K562 (cell line): ENCODE measurements at regions not wholly inside any gene's neighbourhood (a gene's known extent, or its start where the extent isn't known, plus 50 kb on each side); places are given as distances from the start of the nearest gene placed in this dataset.

ENCODE experiments used
- COPS2 ChIP-seq: fragments of 450-650 bp; conservative IDR thresholded peaks from 2 replicates; pipeline ENCODE4 v1.6.1; 2016; ENCODE audit warnings: mild to moderate bottlenecking, moderate library complexity
- CREB1 ChIP-seq, 2 experiments: sonication (generic) in 1 of 2; formaldehyde crosslinking in 1 of 2; IDR thresholded peaks; 2 replicates each; pipeline versions ENCODE4 v1.6.1 to v1.8.0; 2012 to 2022; ENCODE audit warnings: inconsistent platforms in 1 of 2, mild to moderate bottlenecking in 1 of 2, missing genetic modification reagents in 1 of 2, moderate library complexity in 1 of 2
- DPF2 ChIP-seq: fragments of 450-650 bp; IDR thresholded peaks from 2 replicates; pipeline ENCODE4 v1.6.1; 2016
- EGR1 ChIP-seq: fragments of 450-650 bp; conservative IDR thresholded peaks from 2 replicates; pipeline ENCODE4 v1.6.1; 2017; ENCODE audit warnings: mild to moderate bottlenecking
- EP300 ChIP-seq: IDR thresholded peaks from 2 replicates; pipeline ENCODE4 v1.6.1; 2012; ENCODE audit warnings: low read length, improper control_type of control experiment
- FIP1L1 ChIP-seq: fragments of 200-400 bp; formaldehyde crosslinking; IDR thresholded peaks from 2 replicates; pipeline ENCODE4 v1.6.1; 2018; ENCODE audit warnings: mild to moderate bottlenecking, low read depth, low read length; ENCODE audit not compliant: poor library complexity, severe bottlenecking
- GATAD2B ChIP-seq: fragments of 450-650 bp; IDR thresholded peaks from 2 replicates; pipeline ENCODE4 v1.6.1; 2017; ENCODE audit warnings: mild to moderate bottlenecking, borderline replicate concordance
- JUN ChIP-seq, 2 experiments: sonication (generic) in 1 of 2; formaldehyde crosslinking in 1 of 2; IDR thresholded peaks; 2 replicates each; pipeline versions ENCODE4 v1.6.1 to v1.8.0; 2012 to 2022; ENCODE audit warnings: borderline replicate concordance in 2 of 2, mild to moderate bottlenecking in 2 of 2, improper control_type of control experiment in 1 of 2, low read depth in 1 of 2, low read length in 1 of 2, missing genetic modification reagents in 1 of 2
- SP1 ChIP-seq: sonication (generic); formaldehyde crosslinking; IDR thresholded peaks from 2 replicates; pipeline ENCODE4 v1.8.1; 2022; ENCODE audit warnings: mild to moderate bottlenecking, missing genetic modification reagents
- ZFP36 ChIP-seq: fragments of 150-350 bp; IDR thresholded peaks from 2 replicates; pipeline ENCODE4 v1.6.1; 2018; ENCODE audit warnings: low read length, low read depth; ENCODE audit not compliant: partially characterized antibody
- TF ChIP-seq, protein P1 (sequence below): IDR thresholded peaks from 3 replicates; pipeline ENCODE4 v1.6.1; 2011; ENCODE audit warnings: borderline replicate concordance, mild to moderate bottlenecking, moderate library complexity; ENCODE audit not compliant: insufficient read length; ENCODE audit errors: extremely low read depth
- TF ChIP-seq, protein P2 (sequence below), 2 experiments: fragments of 450-650 bp in 1 of 2; IDR thresholded peaks; 2 replicates each; pipeline ENCODE4 v1.6.1; 2011 to 2017; ENCODE audit warnings: low read depth in 2 of 2, antibody characterized with exemption in 1 of 2, borderline replicate concordance in 1 of 2, low read length in 1 of 2, mild to moderate bottlenecking in 1 of 2, mixed read lengths in 1 of 2; ENCODE audit not compliant: control insufficient read depth in 1 of 2

DNA sequence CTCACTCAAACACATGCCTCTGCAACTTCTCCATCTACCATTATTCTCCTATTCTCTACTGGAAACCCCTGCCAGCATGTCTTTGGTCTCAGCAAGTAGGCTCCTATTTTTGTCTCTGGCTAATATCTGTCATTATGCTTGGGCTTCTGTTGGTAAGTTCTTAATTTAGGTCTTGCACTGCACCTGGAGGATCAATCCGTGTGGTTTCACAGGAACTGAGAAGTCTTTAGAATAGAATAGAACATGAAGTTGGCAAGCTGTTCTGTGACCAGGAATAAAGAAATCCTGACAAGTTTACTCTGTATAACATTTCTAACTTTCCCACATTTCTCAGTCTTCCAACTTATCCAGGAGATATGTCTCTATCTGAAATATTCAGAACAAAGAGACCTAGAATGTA, 219.5 kb upstream of the GYPC start:
- TF ChIP-seq EGR1 (no peak), SP1 (CRISPR knock-in tag) (no peak), ZFP36 (no peak), FIP1L1 (no peak), COPS2 (no peak), DPF2 (no peak), GATAD2B (no peak), CREB1 (IDR thresholded peaks at IDR 0.05) (no peak), CREB1 (CRISPR knock-in tag; IDR thresholded peaks at IDR 0.05) (no peak), EP300 (no peak), JUN (IDR thresholded peaks at IDR 0.05; ENCODE audit: borderline replicate concordance, low read depth, low read length) (no peak), JUN (CRISPR knock-in tag; IDR thresholded peaks at IDR 0.05; ENCODE audit: borderline replicate concordance) (no peak)
- TF ChIP-seq, protein P1, sequence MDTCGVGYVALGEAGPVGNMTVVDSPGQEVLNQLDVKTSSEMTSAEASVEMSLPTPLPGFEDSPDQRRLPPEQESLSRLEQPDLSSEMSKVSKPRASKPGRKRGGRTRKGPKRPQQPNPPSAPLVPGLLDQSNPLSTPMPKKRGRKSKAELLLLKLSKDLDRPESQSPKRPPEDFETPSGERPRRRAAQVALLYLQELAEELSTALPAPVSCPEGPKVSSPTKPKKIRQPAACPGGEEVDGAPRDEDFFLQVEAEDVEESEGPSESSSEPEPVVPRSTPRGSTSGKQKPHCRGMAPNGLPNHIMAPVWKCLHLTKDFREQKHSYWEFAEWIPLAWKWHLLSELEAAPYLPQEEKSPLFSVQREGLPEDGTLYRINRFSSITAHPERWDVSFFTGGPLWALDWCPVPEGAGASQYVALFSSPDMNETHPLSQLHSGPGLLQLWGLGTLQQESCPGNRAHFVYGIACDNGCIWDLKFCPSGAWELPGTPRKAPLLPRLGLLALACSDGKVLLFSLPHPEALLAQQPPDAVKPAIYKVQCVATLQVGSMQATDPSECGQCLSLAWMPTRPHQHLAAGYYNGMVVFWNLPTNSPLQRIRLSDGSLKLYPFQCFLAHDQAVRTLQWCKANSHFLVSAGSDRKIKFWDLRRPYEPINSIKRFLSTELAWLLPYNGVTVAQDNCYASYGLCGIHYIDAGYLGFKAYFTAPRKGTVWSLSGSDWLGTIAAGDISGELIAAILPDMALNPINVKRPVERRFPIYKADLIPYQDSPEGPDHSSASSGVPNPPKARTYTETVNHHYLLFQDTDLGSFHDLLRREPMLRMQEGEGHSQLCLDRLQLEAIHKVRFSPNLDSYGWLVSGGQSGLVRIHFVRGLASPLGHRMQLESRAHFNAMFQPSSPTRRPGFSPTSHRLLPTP: no peak
- TF ChIP-seq, protein P2, sequence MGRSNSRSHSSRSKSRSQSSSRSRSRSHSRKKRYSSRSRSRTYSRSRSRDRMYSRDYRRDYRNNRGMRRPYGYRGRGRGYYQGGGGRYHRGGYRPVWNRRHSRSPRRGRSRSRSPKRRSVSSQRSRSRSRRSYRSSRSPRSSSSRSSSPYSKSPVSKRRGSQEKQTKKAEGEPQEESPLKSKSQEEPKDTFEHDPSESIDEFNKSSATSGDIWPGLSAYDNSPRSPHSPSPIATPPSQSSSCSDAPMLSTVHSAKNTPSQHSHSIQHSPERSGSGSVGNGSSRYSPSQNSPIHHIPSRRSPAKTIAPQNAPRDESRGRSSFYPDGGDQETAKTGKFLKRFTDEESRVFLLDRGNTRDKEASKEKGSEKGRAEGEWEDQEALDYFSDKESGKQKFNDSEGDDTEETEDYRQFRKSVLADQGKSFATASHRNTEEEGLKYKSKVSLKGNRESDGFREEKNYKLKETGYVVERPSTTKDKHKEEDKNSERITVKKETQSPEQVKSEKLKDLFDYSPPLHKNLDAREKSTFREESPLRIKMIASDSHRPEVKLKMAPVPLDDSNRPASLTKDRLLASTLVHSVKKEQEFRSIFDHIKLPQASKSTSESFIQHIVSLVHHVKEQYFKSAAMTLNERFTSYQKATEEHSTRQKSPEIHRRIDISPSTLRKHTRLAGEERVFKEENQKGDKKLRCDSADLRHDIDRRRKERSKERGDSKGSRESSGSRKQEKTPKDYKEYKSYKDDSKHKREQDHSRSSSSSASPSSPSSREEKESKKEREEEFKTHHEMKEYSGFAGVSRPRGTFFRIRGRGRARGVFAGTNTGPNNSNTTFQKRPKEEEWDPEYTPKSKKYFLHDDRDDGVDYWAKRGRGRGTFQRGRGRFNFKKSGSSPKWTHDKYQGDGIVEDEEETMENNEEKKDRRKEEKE (IDR thresholded peaks at IDR 0.05; ENCODE audit: borderline replicate concordance in 1 of 2, control insufficient read depth in 1 of 2, low read depth in 2 of 2, low read length in 1 of 2): no peak
